ENCODE measurements at regions not wholly inside any gene's neighbourhood (a gene's known extent, or its start where the extent isn't known, plus 50 kb on each side); places are given as distances from the start of the nearest gene placed in this dataset.

GRCh38 chr5:75856056-75856455, 138.8 kb upstream of the POC5 start:
- TF ChIP-seq, protein P1, sequence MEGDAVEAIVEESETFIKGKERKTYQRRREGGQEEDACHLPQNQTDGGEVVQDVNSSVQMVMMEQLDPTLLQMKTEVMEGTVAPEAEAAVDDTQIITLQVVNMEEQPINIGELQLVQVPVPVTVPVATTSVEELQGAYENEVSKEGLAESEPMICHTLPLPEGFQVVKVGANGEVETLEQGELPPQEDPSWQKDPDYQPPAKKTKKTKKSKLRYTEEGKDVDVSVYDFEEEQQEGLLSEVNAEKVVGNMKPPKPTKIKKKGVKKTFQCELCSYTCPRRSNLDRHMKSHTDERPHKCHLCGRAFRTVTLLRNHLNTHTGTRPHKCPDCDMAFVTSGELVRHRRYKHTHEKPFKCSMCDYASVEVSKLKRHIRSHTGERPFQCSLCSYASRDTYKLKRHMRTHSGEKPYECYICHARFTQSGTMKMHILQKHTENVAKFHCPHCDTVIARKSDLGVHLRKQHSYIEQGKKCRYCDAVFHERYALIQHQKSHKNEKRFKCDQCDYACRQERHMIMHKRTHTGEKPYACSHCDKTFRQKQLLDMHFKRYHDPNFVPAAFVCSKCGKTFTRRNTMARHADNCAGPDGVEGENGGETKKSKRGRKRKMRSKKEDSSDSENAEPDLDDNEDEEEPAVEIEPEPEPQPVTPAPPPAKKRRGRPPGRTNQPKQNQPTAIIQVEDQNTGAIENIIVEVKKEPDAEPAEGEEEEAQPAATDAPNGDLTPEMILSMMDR (IDR thresholded peaks at IDR 0.05; ENCODE audit: insufficient read depth, low read depth, low read length) = no peak
- no peak for TF ChIP-seq EZH2 (IDR thresholded peaks at IDR 0.05; ENCODE audit: insufficient read depth, low read length)
